Kidney tubule cell (primary cell): ENCODE measurements at regions not wholly inside any gene's neighbourhood (a gene's known extent, or its start where the extent isn't known, plus 50 kb on each side); places are given as distances from the start of the nearest gene placed in this dataset.

Experiments
- DNase-seq: peaks from one replicate; pipeline ENCODE4 v3.0.0-alpha.2; 2018; ENCODE audit warnings: low spot score

DNA sequence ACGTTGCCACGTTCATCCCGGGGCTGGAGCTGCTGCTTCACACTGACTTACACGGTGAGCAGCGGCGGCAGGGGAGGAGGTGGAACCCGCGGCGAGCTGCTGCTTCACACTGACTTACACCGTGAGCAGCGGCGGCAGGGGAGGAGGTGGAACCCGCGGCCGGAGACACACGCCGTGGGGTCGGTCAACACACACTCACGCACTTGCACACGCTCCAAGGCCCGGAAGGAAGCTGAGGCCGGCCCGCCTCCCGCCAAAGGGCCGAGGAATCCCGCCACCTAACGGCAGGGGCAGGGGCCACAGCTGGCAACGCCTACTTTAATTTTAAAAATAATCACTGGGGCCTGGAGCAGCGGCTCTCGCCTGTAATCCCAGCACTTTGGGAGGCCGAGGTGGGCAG is 94.4 kb upstream of the FOXC1 start:
- no peak for DNase-seq

DNA sequence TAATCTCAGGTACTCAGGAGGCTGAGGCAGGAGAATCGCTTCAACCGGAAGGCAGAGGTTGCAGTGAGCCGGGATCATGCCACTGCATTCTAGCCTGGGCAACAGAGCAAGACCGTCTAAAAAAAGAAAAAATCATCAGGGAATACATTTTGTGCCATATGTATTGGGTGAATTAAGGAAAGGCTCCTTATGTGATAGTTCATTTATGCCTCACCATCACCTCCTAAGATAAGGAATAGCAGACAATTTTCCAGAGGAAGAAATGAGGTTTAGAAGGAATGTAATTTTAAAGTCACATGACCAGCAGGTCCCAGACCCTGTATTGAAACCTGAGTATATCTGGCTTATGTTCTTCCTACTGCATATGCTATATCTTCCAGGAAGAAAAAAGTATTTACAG is 93.9 kb upstream of the FOXC1 start:
- DNase-seq = no peak

DNA sequence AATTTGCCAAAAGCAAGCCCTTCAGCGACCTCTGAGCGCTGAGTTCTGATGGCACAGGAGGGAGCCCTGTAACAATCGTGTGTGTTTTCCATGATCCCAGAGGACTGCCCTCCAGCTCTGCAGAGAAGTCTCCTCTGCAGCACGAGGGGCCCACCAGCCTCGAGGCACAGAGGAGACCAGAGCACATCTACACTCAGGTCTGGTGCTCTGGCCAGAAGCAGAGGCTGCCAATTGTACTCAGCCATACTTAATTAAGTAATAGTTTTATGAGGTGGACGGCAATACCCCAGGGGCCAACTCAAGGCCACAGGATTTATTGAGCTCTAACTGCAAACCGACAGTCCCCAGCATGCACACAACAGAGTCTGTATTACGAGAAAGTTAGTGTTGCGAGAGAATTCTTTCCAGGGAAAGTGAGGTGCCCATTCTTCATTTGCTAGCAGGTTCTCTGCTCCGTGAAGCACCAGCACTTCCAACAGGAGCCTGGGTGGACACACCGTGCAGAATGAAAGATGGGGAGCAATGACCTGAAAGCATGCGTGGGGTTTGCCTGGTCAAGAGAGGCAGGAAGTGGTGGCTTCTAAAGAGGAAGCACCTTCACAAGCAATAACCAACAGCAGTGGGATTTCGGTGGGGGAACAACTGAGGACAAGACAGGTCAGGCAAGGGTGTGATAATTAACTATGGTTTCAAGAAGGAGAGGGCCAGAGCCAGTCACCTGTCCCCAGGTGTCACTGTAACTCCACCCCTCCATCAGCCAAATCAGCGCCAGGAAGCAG is 92.8 kb upstream of the FOXC1 start:
- no peak for DNase-seq

DNA sequence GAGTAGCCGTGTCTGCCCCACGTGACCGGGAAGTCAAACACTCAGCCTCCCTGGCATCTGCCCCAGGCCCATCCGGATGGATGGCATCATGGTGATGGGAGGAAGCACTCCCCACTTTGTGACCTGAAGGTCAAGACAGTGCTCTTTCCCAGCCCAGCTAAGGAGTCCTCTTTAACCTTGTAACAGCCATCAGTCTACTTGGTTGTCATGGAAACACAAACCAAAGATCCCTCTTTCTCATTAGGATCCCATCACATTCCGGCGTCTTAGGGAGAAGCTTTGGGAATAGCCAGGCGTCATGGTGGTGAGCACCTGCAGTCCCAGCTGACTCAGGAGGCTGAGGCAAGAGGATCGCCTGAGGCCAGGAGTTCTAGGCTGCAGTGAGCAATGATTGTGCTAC is 90.9 kb upstream of the FOXC1 start:
- DNase-seq = no peak

DNA sequence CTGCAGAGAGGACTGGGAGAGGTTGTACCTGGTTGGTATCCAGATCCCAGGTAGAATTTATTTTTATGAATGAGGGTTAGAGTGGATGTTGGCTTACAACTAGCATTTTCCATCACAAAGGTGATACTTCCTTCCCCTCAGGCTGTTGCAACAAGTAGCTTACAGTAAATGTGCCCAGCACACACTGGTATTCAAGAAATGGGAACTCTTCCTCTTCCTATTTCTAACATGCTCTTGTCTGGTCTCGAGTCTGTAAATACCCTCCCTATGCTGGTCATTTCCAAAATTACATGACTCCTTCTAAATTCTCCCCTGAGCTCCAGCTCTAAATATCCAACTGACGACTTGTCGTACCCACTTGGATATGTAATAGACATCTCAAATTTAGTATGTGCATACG is 90.1 kb upstream of the FOXC1 start:
- no peak for DNase-seq

DNA sequence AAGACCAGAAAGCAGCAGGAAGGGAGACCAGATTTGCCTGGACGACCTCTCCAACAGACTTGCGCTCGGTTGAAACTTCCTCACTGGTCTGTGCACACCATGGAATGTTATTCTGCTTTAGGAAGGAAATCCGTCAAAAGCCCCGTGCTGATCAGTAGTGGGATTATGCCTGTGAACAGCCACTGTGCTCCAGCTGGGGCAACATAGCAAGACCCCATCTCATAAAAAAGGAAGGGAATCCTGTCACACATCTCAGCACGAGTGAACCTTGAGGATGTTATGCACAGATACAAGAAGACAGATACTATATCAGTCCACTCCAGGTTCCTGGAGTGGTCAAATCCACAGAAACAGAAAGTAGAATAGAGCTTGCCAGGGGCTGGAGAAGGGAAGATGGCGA is 86.9 kb upstream of the FOXC1 start:
- no peak for DNase-seq

DNA sequence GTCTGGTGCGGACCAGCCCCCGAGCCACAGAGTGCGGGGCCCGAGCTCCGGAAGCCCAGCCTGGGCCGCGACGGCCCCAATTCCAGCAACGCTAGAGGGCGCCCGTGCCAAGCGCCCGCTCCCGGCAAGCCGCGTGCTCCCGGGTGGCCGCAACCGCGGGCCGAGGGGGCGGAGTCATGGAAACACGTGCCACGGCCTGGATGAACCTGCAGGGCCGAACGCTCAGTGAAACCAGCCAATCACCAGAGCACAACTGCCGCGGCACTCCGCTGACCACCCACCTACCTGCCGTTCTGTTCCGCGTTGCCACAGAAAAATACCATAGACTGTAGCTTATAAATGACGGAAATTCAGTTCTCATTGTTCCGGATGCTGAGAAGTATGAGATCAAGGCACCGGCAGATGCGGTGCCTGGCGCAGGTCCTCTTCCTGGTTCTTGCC is 85.7 kb upstream of the FOXC1 start:
- DNase-seq = peak; percentile 48

DNA sequence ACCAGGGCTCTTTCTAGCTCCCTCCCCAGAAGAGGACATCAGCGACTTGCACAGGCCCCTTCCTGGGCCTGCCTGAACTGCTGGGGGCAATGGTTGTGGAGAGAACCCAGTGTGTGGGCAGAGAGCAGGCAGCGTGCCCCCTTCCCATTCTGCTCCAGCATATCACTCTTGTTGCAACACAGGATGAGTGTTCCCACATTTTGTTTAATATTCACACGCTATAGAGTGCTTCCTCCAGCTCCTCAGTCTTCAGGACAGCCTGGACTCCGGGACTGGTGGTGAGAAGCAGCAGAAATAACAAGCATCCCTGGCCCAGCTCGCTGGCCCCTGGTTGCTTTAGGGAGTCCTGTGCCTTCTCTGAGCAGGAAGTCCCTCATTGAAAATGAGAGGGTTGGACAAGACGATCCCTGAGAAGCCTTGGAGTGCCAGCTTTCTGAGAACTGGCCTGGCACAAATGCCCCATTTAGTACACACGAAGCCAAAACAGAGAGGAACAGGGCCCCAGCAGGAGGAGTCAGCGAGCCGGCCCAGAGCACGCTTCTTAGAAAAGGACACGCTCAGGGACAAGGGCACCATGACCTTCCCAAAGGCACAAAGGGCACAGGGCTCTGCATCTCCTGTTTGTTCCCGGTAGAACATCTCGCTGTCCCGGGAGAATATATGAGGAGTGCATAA is 84.2 kb upstream of the FOXC1 start:
- DNase-seq = no peak

DNA sequence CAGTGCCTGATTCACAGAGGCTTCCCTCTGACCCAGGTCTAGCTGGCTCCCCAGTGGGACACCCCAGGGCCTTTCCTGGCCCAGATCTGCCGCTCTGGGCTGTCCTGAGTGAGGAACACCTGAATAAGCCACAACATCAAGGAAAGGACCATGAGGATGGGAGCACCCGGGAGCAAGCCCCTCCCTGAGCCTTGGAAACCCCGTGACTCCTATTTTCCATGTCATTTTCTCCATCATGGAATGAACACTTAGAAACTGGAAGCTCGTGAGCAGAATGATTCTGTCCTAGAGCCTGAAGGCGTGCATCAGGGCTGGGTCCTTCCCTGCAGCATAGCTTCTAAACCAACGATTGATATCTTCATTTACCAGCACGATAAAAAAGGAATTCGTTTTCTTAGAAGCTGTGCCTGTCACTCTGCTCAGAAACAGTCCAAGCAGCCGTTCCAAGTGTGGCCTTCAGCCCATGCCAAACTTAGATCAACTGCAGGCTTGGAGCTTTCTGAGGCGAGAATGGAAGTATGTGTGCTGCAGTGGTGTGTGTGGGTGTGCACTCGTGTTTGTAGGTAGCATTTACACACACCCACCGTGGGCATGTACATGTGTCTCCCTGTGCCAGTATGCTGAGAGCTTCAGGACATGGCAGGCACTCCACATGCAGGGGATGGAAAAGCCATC is 83.2 kb upstream of the FOXC1 start:
- DNase-seq = no peak

DNA sequence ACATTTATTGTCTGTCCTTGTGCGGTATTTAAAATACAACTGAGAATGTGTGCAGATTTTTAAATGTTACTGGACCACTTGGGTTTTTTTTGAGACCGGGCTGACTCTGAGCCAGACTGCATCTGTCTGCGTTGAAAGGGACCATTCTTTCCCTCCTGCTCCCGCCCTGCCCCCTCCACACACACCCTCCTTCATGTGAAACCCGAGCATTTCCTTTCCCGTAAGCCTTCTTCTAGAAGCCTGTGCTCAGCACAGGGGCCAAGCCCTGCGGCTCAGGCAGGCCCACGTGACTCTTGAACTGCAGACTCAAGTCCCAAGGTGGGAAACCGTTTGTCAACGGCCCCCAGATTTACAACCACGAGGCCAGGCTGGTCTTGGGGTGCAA is 82.7 kb upstream of the FOXC1 start:
- no peak for DNase-seq

DNA sequence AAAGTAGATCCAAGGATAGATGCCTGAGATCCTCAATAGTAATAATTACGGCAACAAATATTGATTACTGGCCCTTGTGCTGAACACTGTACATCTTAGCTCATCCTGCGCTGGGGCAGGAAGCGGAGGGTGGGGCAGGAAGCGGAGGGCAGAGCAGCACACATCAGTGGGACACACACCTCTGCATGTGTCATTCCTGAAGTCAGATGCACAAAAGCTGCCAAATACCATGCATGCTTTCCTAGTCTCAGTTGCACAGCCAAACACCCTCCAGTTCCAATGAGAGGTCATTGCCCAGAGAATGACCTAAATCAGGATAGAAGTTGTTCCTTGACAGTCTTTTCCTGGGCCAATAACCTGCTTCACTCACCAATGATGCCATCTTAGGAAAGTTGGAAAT is 74.4 kb upstream of the FOXC1 start:
- peak; percentile 56 for DNase-seq

DNA sequence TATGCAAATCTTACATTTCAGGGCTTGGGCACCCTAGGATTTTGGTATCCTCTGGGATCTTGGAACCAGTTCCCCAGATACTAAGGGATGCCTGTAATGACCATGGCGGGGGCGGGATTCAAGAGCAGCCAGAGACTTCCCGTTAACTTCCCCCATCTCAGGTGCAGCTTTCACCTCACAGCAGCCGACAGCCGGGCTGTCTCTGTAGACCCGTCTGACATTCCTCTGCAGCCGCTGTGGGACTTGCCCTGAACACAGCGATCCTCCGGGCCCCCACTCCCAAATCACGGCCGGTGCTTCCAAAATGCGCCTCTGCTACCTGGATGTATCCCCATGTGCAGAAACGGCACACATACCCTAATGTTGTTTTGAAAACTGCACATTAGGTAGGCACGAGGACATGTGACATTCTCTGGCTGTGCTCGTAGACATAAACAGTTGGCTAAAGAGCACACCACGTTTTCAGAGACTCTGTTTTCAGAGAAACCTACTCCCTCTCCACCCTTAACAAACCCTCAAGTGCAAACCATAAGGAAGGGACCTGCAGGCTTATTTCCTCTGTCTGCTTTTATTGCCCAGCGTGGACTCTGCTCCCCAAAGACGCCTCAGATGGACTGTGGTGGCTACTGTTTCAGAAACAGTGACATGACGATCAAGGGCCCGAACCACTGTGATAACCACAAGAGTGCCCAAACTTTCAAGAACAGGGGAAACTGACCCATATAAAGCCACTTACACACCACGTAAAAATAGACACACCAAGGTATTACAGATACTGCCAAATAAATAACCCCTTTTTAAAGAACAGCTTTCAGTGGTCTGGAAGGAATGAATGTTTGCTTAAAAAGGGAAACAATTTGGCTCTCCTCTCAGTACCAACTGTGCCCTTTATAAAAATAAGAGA is 72.9 kb upstream of the FOXC1 start:
- DNase-seq = no peak

DNA sequence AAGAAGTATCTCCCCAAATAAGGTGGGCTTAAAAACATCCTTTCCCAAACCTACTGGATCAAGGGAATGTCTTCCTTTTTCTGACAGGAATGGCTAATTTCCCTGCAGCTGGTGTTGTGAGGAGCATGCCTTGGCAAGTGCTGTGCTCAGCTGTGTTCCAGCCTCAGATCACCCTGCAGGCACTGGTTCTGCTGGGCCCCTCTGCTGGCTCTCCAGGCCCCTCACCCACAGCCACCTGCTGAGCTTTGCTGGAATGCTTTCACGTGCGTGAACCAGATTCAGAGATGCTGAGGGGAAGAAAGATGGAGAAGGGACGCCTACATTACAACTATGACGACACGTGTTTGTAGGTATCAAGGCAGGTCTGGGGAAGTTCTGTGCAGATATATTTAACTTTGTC is 71.3 kb upstream of the FOXC1 start:
- no peak for DNase-seq

DNA sequence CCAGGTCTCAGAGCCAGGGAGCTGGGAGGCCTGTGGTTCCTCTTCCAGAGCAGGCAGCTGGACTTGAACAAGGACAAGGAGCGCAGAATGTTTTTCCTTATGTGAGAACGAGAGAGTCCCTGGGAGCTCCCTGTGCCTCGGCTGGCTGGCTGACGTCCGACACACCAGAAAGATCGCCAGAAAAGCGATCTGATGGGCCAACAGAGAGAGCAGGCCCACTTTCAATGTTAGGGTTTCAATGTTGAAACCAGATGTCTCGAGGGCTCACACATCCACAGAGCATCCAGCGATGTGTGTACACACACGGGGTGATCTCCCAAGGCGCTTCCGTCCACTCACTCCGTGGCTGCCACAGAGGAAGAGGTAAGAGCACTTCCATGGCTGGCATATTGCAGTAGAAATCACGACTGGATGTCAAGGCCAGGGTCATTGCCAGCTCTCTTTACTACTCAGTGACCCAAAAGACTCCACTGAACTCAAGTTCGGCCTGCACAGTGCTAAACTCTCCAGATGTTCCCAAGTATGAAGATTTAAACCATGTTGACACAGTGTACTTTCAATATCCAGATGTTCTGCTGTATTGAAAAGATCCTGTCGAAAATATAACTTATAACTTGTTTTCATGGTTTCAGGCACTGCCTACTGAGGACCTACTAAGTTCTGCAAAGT is 70.8 kb upstream of the FOXC1 start:
- no peak for DNase-seq

DNA sequence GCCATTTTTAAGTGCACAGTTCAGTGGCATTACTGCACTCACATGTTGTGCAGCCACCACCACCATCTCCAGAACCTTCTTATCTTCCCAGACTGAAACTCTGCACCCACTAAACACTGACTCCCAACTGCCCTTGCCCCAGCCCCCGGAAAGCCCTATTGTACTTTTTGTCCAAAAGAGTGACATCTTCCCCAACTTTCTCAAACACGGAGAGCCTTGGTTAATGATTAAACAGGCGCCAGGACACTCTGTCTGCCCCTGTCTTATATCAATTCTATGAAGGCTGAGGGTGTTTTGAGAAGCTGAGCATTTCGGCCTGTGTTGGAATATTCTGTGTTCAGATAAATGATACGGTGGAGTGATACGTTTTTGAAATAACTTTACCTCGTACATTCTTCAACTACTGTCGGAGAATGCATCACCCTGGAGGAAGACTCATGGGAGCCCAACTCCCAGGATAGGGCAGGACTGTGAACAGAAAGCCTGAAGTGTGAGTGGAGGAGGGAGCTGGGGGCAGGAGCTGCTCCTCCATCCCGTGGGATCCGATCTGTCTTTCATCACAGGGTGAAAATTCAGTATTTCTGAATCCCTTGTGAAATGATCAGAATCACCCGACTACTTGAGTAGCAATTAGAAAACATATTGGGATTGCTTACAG is 68.7 kb upstream of the FOXC1 start:
- no peak for DNase-seq

DNA sequence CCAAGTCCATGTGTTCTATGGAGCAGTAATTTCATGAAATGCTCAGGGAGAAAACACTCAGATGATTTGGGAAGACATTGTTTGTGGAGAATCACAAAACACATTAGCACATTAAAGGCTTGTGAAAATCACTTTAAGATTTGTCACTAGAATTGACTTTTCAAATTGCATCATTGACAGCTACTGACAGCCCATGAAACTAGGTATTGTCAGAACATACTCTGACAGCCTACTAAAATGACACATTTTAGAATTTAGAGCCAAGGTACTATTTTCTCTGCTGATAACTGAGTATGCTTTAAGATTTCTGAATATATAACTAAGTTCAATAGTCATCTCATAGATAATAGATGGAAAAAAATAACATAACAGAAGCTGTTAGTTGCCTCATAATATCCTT is 67.4 kb upstream of the FOXC1 start:
- DNase-seq = no peak

DNA sequence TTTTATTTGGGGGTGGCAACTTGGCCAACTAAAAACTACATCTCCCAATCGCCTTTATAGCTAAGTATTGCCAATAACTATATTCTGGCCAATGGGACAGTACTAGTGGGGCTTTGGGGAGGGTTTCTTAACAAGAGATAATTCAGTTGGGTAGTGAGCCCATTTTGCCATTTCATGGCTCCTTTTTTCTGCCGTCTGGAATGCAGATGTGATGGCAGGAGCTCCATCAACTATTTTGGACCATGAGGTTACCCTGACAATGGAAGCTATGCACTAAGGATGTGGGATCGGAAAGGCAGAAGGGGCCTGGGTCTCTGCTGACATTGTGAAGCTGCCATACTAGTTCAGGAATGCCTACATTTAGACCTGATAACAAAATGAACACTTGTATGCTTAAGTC is 67.0 kb upstream of the FOXC1 start:
- DNase-seq = no peak

DNA sequence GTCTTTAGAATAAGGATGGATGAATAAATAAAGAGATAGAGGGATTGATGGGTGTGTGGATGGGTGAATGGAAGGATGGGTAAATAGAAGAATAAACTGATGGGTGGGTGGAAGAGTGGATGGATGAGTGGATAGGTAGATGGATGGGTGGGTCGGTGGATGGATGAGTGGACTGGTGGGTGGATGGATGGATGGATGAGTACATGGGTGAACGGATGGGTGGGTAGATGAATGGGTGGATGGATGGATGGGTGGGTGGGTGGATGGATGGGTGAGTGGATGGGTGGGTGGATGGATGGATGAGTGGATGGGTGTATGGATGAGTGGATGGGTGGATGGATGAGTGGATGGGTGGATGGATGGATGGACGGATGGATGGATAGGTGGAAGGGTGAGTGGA is 65.7 kb upstream of the FOXC1 start:
- no peak for DNase-seq

DNA sequence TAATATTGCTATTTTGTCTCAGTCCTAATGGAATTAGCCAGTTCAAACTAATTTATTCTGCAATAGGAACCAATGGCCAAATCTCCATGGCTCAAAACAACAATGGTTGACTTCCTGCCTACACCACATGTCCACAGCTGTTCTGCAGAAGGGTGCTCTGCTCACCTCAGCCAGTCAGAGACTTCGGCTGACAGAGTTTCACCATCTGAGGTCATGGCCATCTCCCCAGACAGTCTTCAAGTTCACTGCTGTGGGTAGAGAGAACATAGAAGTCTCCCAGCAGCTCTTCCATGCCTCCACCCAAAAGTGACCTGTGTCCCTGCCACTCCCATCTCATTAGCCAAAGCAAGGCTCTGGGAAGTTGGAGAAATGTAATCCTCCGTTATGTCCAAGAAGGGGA is 65.1 kb upstream of the FOXC1 start:
- DNase-seq = no peak

DNA sequence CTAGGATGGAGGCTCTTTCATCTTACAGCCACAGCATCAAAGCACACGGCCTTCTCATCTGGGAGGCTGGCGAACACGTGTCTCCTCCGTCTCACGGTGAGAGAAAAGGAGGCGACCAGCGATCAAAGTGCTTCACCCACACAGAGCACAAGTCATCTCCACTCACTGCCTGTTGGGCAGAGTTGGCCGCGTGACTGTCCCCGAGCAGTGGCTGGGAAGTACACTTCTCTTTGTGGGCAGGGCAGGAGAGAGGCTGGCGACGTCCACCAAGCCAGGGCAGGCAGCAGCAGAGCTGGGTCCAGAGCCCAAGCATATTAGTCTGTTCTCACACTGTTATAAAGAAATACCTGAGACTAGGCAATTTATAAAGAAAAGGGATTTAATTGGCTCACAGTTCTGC is 64.1 kb upstream of the FOXC1 start:
- DNase-seq = no peak

DNA sequence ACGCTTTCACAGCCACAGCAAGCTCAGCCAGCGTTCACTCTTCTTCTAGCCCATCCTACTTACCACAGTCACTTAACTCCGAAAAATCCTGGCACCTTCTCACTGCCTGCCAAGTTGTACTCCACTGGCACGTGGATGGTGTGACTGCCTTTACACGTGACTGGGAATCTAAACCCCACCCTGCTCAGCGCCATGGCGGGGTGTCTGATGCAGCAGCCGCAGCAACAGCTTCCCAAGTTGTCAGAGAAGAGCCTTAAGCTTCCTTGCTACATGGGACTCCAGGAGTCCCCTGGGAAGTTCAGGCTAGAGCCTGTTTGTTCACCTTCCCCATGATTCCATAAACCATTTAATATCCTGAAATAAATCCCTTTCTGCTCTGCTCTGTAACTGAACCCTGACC is 61.9 kb upstream of the FOXC1 start:
- no peak for DNase-seq
